ENCODE measurements at regions not wholly inside any gene's neighbourhood (a gene's known extent, or its start where the extent isn't known, plus 50 kb on each side); places are given as distances from the start of the nearest gene placed in this dataset.

- FAIRE-seq (no peak), DNase-seq (ENCODE audit: insufficient read length) (no peak)
- TF ChIP-seq TAF1 (IDR thresholded peaks at IDR 0.05; ENCODE audit: borderline replicate concordance, low read depth, low read length) (no peak), POLR2A (IDR thresholded peaks at IDR 0.05; ENCODE audit: low read depth, low read length) (no peak), POLR2AphosphoS5 (IDR thresholded peaks at IDR 0.05; ENCODE audit: low read depth, low read length) (no peak)
Observed at GRCh38 chr18:34031810-34032209, 192.9 kb downstream of the NOL4 start.

GRCh38 chr18:34028324-34028723 lies 196.4 kb downstream of the NOL4 start:
- FAIRE-seq (no peak), DNase-seq (ENCODE audit: insufficient read length) (no peak)
- no peak for TF ChIP-seq POLR2A (IDR thresholded peaks at IDR 0.05; ENCODE audit: low read depth, low read length)
- no peak for TF ChIP-seq TAF1 (IDR thresholded peaks at IDR 0.05; ENCODE audit: borderline replicate concordance, low read depth, low read length)
- no peak for TF ChIP-seq POLR2AphosphoS5 (IDR thresholded peaks at IDR 0.05; ENCODE audit: low read depth, low read length)

- FAIRE-seq: no peak
- no peak for TF ChIP-seq POLR2A (IDR thresholded peaks at IDR 0.05; ENCODE audit: low read depth, low read length)
- TF ChIP-seq TAF1 (IDR thresholded peaks at IDR 0.05; ENCODE audit: borderline replicate concordance, low read depth, low read length): no peak
- no peak for TF ChIP-seq POLR2AphosphoS5 (IDR thresholded peaks at IDR 0.05; ENCODE audit: low read depth, low read length)
- DNase-seq (ENCODE audit: insufficient read length): no peak
Observed at GRCh38 chr18:34025191-34025801, 199.4 kb downstream of the NOL4 start.

GRCh38 chr18:34023471-34023870 lies 201.2 kb downstream of the NOL4 start:
- TF ChIP-seq POLR2A (IDR thresholded peaks at IDR 0.05; ENCODE audit: low read depth, low read length) (no peak), TAF1 (IDR thresholded peaks at IDR 0.05; ENCODE audit: borderline replicate concordance, low read depth, low read length) (no peak), POLR2AphosphoS5 (IDR thresholded peaks at IDR 0.05; ENCODE audit: low read depth, low read length) (no peak)
- no peak for DNase-seq (ENCODE audit: insufficient read length)
- no peak for FAIRE-seq

- TF ChIP-seq TAF1 (IDR thresholded peaks at IDR 0.05; ENCODE audit: borderline replicate concordance, low read depth, low read length) (no peak), POLR2AphosphoS5 (IDR thresholded peaks at IDR 0.05; ENCODE audit: low read depth, low read length) (no peak), POLR2A (IDR thresholded peaks at IDR 0.05; ENCODE audit: low read depth, low read length) (no peak)
- DNase-seq (ENCODE audit: insufficient read length) (no peak), FAIRE-seq (no peak)
Observed at GRCh38 chr18:34018336-34018735, 206.4 kb downstream of the NOL4 start.

GRCh38 chr18:34003687-34004086 lies 221.0 kb downstream of the NOL4 start:
- no peak for FAIRE-seq
- TF ChIP-seq POLR2AphosphoS5 (IDR thresholded peaks at IDR 0.05; ENCODE audit: low read depth, low read length) (no peak), POLR2A (IDR thresholded peaks at IDR 0.05; ENCODE audit: low read depth, low read length) (no peak), TAF1 (IDR thresholded peaks at IDR 0.05; ENCODE audit: borderline replicate concordance, low read depth, low read length) (no peak)
- no peak for DNase-seq (ENCODE audit: insufficient read length)

GRCh38 chr18:34002130-34002529 lies 222.6 kb downstream of the NOL4 start:
- FAIRE-seq: no peak
- TF ChIP-seq POLR2AphosphoS5 (IDR thresholded peaks at IDR 0.05; ENCODE audit: low read depth, low read length) (no peak), TAF1 (IDR thresholded peaks at IDR 0.05; ENCODE audit: borderline replicate concordance, low read depth, low read length) (no peak), POLR2A (IDR thresholded peaks at IDR 0.05; ENCODE audit: low read depth, low read length) (no peak)
- DNase-seq (ENCODE audit: insufficient read length): no peak

GRCh38 chr18:34001376-34001775 lies 223.3 kb downstream of the NOL4 start:
- DNase-seq (ENCODE audit: insufficient read length) (no peak), FAIRE-seq (no peak)
- no peak for TF ChIP-seq TAF1 (IDR thresholded peaks at IDR 0.05; ENCODE audit: borderline replicate concordance, low read depth, low read length)
- TF ChIP-seq POLR2AphosphoS5 (IDR thresholded peaks at IDR 0.05; ENCODE audit: low read depth, low read length): no peak
- TF ChIP-seq POLR2A (IDR thresholded peaks at IDR 0.05; ENCODE audit: low read depth, low read length): no peak

- no peak for TF ChIP-seq TAF1 (IDR thresholded peaks at IDR 0.05; ENCODE audit: borderline replicate concordance, low read depth, low read length)
- no peak for TF ChIP-seq POLR2AphosphoS5 (IDR thresholded peaks at IDR 0.05; ENCODE audit: low read depth, low read length)
- TF ChIP-seq POLR2A (IDR thresholded peaks at IDR 0.05; ENCODE audit: low read depth, low read length): no peak
- FAIRE-seq (no peak), DNase-seq (ENCODE audit: insufficient read length) (no peak)
Observed at GRCh38 chr18:33987206-33987605, 237.5 kb downstream of the NOL4 start.

GRCh38 chr18:33983126-33983525 lies 241.6 kb downstream of the NOL4 start:
- TF ChIP-seq POLR2A (IDR thresholded peaks at IDR 0.05; ENCODE audit: low read depth, low read length) (no peak), TAF1 (IDR thresholded peaks at IDR 0.05; ENCODE audit: borderline replicate concordance, low read depth, low read length) (no peak), POLR2AphosphoS5 (IDR thresholded peaks at IDR 0.05; ENCODE audit: low read depth, low read length) (no peak)

GRCh38 chr18:33960417-33960816 lies 264.3 kb downstream of the NOL4 start:
- no peak for TF ChIP-seq POLR2AphosphoS5 (IDR thresholded peaks at IDR 0.05; ENCODE audit: low read depth, low read length)
- no peak for TF ChIP-seq POLR2A (IDR thresholded peaks at IDR 0.05; ENCODE audit: low read depth, low read length)
- no peak for TF ChIP-seq TAF1 (IDR thresholded peaks at IDR 0.05; ENCODE audit: borderline replicate concordance, low read depth, low read length)
- DNase-seq (ENCODE audit: insufficient read length) (no peak), FAIRE-seq (no peak)

More at GRCh38 chr18:33983126-33983525, 241.6 kb downstream of the NOL4 start:
- no peak for DNase-seq (ENCODE audit: insufficient read length)
- no peak for FAIRE-seq

GRCh38 chr18:33959609-33960008 lies 265.1 kb downstream of the NOL4 start:
- DNase-seq (ENCODE audit: insufficient read length) (no peak), FAIRE-seq (no peak)
- TF ChIP-seq POLR2A (IDR thresholded peaks at IDR 0.05; ENCODE audit: low read depth, low read length): no peak
